ENCODE measurements at regions not wholly inside any gene's neighbourhood (a gene's known extent, or its start where the extent isn't known, plus 50 kb on each side); places are given as distances from the start of the nearest gene placed in this dataset.

DNA sequence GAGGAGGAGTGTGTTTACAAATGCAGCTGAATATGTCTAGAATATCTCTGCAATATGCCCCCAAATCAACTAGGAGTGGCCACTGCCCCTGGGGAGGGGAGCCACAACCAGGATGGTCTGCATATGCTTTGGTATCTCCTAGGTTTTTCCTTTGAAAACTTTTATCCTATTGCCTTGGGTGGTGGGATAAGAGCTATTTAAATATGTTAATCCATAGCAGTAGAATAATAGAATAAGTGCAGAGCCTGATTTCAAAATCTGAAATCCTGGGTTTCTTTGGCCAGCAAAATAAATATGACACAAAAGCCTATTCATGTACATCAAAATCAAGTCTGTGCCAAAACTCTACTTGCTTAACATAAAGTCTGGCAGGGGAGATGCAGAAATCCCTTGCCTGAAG is 79.6 kb upstream of the FGFR2 start (continued):
- TF ChIP-seq, protein P1, sequence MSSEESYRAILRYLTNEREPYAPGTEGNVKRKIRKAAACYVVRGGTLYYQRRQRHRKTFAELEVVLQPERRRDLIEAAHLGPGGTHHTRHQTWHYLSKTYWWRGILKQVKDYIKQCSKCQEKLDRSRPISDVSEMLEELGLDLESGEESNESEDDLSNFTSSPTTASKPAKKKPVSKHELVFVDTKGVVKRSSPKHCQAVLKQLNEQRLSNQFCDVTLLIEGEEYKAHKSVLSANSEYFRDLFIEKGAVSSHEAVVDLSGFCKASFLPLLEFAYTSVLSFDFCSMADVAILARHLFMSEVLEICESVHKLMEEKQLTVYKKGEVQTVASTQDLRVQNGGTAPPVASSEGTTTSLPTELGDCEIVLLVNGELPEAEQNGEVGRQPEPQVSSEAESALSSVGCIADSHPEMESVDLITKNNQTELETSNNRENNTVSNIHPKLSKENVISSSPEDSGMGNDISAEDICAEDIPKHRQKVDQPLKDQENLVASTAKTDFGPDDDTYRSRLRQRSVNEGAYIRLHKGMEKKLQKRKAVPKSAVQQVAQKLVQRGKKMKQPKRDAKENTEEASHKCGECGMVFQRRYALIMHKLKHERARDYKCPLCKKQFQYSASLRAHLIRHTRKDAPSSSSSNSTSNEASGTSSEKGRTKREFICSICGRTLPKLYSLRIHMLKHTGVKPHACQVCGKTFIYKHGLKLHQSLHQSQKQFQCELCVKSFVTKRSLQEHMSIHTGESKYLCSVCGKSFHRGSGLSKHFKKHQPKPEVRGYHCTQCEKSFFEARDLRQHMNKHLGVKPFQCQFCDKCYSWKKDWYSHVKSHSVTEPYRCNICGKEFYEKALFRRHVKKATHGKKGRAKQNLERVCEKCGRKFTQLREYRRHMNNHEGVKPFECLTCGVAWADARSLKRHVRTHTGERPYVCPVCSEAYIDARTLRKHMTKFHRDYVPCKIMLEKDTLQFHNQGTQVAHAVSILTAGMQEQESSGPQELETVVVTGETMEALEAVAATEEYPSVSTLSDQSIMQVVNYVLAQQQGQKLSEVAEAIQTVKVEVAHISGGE (CRISPR knock-in tag; IDR thresholded peaks at IDR 0.05): no peak
- no peak for TF ChIP-seq PAX5 (IDR thresholded peaks at IDR 0.05; ENCODE audit: borderline replicate concordance, low read depth, low read length)
- no peak for TF ChIP-seq SMC3 (IDR thresholded peaks at IDR 0.05; ENCODE audit: borderline replicate concordance, low read length)

- FAIRE-seq (no peak), ATAC-seq (no peak), DNase-seq (ENCODE audit: low read depth, low spot score) (no peak)
- in situ Hi-C loops (cut with MboI) (no loop called here), intact Hi-C loops (cut with micrococcal nuclease; ENCODE audit: unreplicated experiment) (no loop called here)
- POLR2A ChIA-PET: no interaction called here
- Histone ChIP-seq H3K4me1 (ENCODE audit: control insufficient read depth, insufficient read depth, low read length) (peaks cover 3% of the 10 kb centered on the region; the same call in 1 of the 2 replicates), H3K4me3 (no peak overlapping the region), H3K79me2 (ENCODE audit: control insufficient read depth, insufficient read depth, low read length) (no peaks in the 10 kb centered on the region), H3K36me3 (ENCODE audit: control insufficient read depth in 2 of 2, insufficient read depth in 2 of 2, low read length in 1 of 2) (no peaks in the 10 kb centered on the region), H3K4me2 (ENCODE audit: control insufficient read depth, insufficient read depth) (no peak overlapping the region), H3K27me3 (replicated peaks in 1 of 2; ENCODE audit: control insufficient read depth in 2 of 2, insufficient read depth in 2 of 2, low read length in 1 of 2) (no peaks in the 10 kb centered on the region), H4K20me1 (ENCODE audit: control insufficient read depth, insufficient read depth) (no peaks in the 10 kb centered on the region), H3K9ac (ENCODE audit: control insufficient read depth, insufficient read depth, low read length) (no peak overlapping the region), H2AFZ (ENCODE audit: control insufficient read depth, low read depth, low read length) (no peak overlapping the region), H3K27ac (ENCODE audit: control insufficient read depth, insufficient read depth) (no peak overlapping the region), H3K9me3 (replicated peaks; ENCODE audit: control insufficient read depth, insufficient read depth, low read length) (peaks cover 4% of the 10 kb centered on the region; the same call in 2 of the 3 replicates)
- no TSS peak for BruUV-seq (replicated peaks)
- CTCF ChIA-PET: no interaction called here
- RAD21 ChIA-PET (ENCODE audit: unreplicated experiment): no interaction called here
- WGBS (ENCODE audit: insufficient coverage, insufficient replicate concordance, low lambda C conversion rate, missing lambda C conversion rate): 11% methylated on average over 4 of the region's 4 CpGs
- SMC1A ChIA-PET (ENCODE audit: uncharacterized antibody, unreplicated experiment): no interaction called here
- TF ChIP-seq SMAD5 (IDR thresholded peaks at IDR 0.05; ENCODE audit: low read depth) (no peak), MEF2B (IDR thresholded peaks at IDR 0.05; ENCODE audit: partially characterized antibody, poor library complexity, severe bottlenecking) (no peak), TCF12 (IDR thresholded peaks at IDR 0.05; ENCODE audit: low read depth, low read length) (no peak), ATF7 (IDR thresholded peaks at IDR 0.05; ENCODE audit: low read depth) (no peak), CHD4 (IDR thresholded peaks at IDR 0.05) (no peak), IRF3 (IDR thresholded peaks at IDR 0.05) (no peak), BCL3 (IDR thresholded peaks at IDR 0.05; ENCODE audit: borderline replicate concordance, insufficient read depth, low read depth, low read length, poor library complexity, severe bottlenecking) (no peak), SIX5 (IDR thresholded peaks at IDR 0.05; ENCODE audit: low read depth, low read length, severe bottlenecking) (no peak), ZNF687 (IDR thresholded peaks at IDR 0.05) (no peak), ASH2L (IDR thresholded peaks at IDR 0.05; ENCODE audit: borderline replicate concordance, low read depth) (no peak), NFXL1 (IDR thresholded peaks at IDR 0.05; ENCODE audit: borderline replicate concordance) (no peak), ZNF217 (IDR thresholded peaks at IDR 0.05) (no peak)
These were observed 77.1 kb upstream of the FGFR2 start for GRCh38 chr10:121675344-121675743.

Data from GM12878 (cell line).